HCT116 (cell line): ENCODE measurements at regions not wholly inside any gene's neighbourhood (a gene's known extent, or its start where the extent isn't known, plus 50 kb on each side); places are given as distances from the start of the nearest gene placed in this dataset.

ENCODE experiments used
- ATAC-seq: fragments of 200-7000 bp; cut with Tn5 transposase; 2 replicates; pipeline ENCODE4 v1.9.1; 2020; ENCODE audit warnings: mild to moderate bottlenecking, moderate library complexity
- BruUV-seq: library from RNA; stranded (reverse); fragments of 400-500 nt; replicated peaks from 2 replicates; lab custom pipeline; 2021; lab: Mats Ljungman, UMichigan
- CTCF ChIA-PET: fragments of 300-600 bp; sonication (Branson Sonifier 250); formaldehyde crosslinking; loops from one replicate; lab custom pipeline; 2021; ENCODE audit warnings: antibody characterized with exemption; lab: Charles Lee
- POLR2A ChIA-PET: fragments of 300-600, 350-600 bp; sonication (Branson Sonifier 250); formaldehyde crosslinking; loops from one replicate; lab custom pipeline; 2021; ENCODE audit warnings: antibody characterized with exemption; lab: Charles Lee
- RAD21 ChIA-PET, 2 experiments: fragments of 300-600 bp; sonication (Branson Sonifier 250); formaldehyde crosslinking; loops; one replicate each; lab custom pipeline; 2023; ENCODE audit warnings: low total read pairs in 2 of 2; ENCODE audit not compliant: uncharacterized antibody in 2 of 2, unreplicated experiment in 2 of 2, low non-redundant PET in 1 of 2; lab: Charles Lee
- DNase-seq: peaks from one replicate; pipeline ENCODE4 v3.0.0-alpha.2; 2010; ENCODE audit warnings: low read depth, low spot score
- H2AFZ ChIP-seq: fragments of 200-600 bp; shearing (Covaris generic), sonication (generic); 2 replicates; pipeline ENCODE4 v1.6.1; 2017; ENCODE audit warnings: low read depth, mixed run types, mixed read lengths, antibody characterized with exemption, low read length; ENCODE audit not compliant: poor library complexity, severe bottlenecking
- H3K27ac ChIP-seq: 2 replicates; pipeline ENCODE4 v1.5.1; 2012; ENCODE audit warnings: low read depth, low read length
- H3K27me3 ChIP-seq: fragments of 200-600 bp; sonication (generic); 2 replicates; pipeline ENCODE4 v1.6.1; 2016; ENCODE audit warnings: mixed run types, low read length, mixed read lengths; ENCODE audit not compliant: insufficient read depth
- H3K36me3 ChIP-seq, 2 experiments: fragments of 200-500 bp in 1 of 2; fragments of 200-600 bp in 1 of 2; sonication (Bioruptor generic) in 1 of 2; sonication (generic) in 1 of 2; 2 replicates each; pipeline versions ENCODE4 v1.5.1 to v1.6.1; 2014 to 2016; ENCODE audit warnings: low read length in 2 of 2, inconsistent platforms in 1 of 2, mixed read lengths in 1 of 2, mixed run types in 1 of 2; ENCODE audit not compliant: insufficient read depth in 2 of 2, control insufficient read depth in 1 of 2
- H3K4me1 ChIP-seq, 2 experiments: fragments of 200-600 bp in 1 of 2; sonication (generic) in 1 of 2; 2 replicates each; pipeline versions ENCODE4 v1.5.1 to v1.6.1; 2012 to 2017; ENCODE audit warnings: low read length in 2 of 2, inconsistent platforms in 1 of 2, mild to moderate bottlenecking in 1 of 2, mixed read lengths in 1 of 2, mixed run types in 1 of 2, moderate library complexity in 1 of 2; ENCODE audit not compliant: insufficient read depth in 2 of 2, control insufficient read depth in 1 of 2
- H3K4me2 ChIP-seq: fragments of 200-600 bp; sonication (generic); 2 replicates; pipeline ENCODE4 v1.6.1; 2017; ENCODE audit warnings: mixed run types, low read length, mixed read lengths
- H3K4me3 ChIP-seq, 2 experiments: fragments of 200-600 bp in 1 of 2; sonication (generic) in 1 of 2; replicated peaks in 1 of 2; 2 replicates each; pipeline ENCODE4 v1.5.1; 2011 to 2016; ENCODE audit warnings: low read length in 2 of 2, control low read depth in 1 of 2, low read depth in 1 of 2, mild to moderate bottlenecking in 1 of 2, mixed read lengths in 1 of 2, mixed run types in 1 of 2
- H3K79me2 ChIP-seq: fragments of 200-600 bp; sonication (generic); 2 replicates; pipeline ENCODE4 v1.6.1; 2017; ENCODE audit warnings: mild to moderate bottlenecking, mixed run types, low read length, moderate library complexity, mixed read lengths; ENCODE audit not compliant: insufficient read depth
- H3K9ac ChIP-seq: fragments of 200-600 bp; sonication (generic); 2 replicates; pipeline ENCODE4 v1.6.1; 2016; ENCODE audit warnings: low read length, mixed read lengths
- H3K9me2 ChIP-seq: fragments of 200-600 bp; sonication (generic), shearing (Covaris generic); 2 replicates; pipeline ENCODE4 v1.6.1; 2017; ENCODE audit warnings: mixed run types, mild to moderate bottlenecking, moderate library complexity; ENCODE audit not compliant: insufficient read depth
- H3K9me3 ChIP-seq, 2 experiments: fragments of 200-500 bp in 1 of 2; fragments of 200-600 bp in 1 of 2; sonication (Bioruptor generic) in 1 of 2; sonication (generic) in 1 of 2; 2 replicates each; pipeline ENCODE4 v1.6.1; 2014 to 2017; ENCODE audit warnings: low read length in 2 of 2, mixed read lengths in 2 of 2, inconsistent platforms in 1 of 2, low read depth in 1 of 2, mild to moderate bottlenecking in 1 of 2, mixed run types in 1 of 2, moderate library complexity in 1 of 2; ENCODE audit not compliant: control insufficient read depth in 1 of 2, insufficient read depth in 1 of 2
- H4K20me1 ChIP-seq: fragments of 200-600 bp; sonication (generic), shearing (Covaris generic); 2 replicates; pipeline ENCODE4 v1.6.1; 2017; ENCODE audit warnings: mixed run types, mild to moderate bottlenecking, moderate library complexity; ENCODE audit not compliant: insufficient read depth
- ATF3 ChIP-seq: IDR thresholded peaks from 2 replicates; pipeline ENCODE4 v1.6.1; 2012
- CBX3 ChIP-seq: IDR thresholded peaks from 2 replicates; pipeline ENCODE4 v1.6.1; 2012; ENCODE audit warnings: low read depth
- CEBPB ChIP-seq: IDR thresholded peaks from 2 replicates; pipeline ENCODE4 v1.6.1; 2012; ENCODE audit warnings: low read depth
- CTCF ChIP-seq, 3 experiments: fragments of 200-600 bp in 1 of 3; sonication (generic) in 1 of 3; IDR thresholded peaks in 2 of 3; conservative IDR thresholded peaks in 1 of 3; 2 replicates each; pipeline ENCODE4 v1.5.1; 2012 to 2017; ENCODE audit warnings: low read depth in 2 of 3, low read length in 2 of 3, antibody characterized with exemption in 1 of 3, borderline replicate concordance in 1 of 3, control low read depth in 1 of 3, mild to moderate bottlenecking in 1 of 3, mixed read lengths in 1 of 3, mixed run types in 1 of 3, moderate library complexity in 1 of 3; ENCODE audit not compliant: insufficient read depth in 1 of 3
- EGR1 ChIP-seq: IDR thresholded peaks from 2 replicates; pipeline ENCODE4 v1.6.1; 2012; ENCODE audit warnings: low read depth
- ELF1 ChIP-seq: IDR thresholded peaks from 2 replicates; pipeline ENCODE4 v1.6.1; 2012; ENCODE audit warnings: low read depth, borderline replicate concordance
- EZH2 ChIP-seq: fragments of 200-600 bp; sonication (generic); IDR thresholded peaks from 2 replicates; pipeline ENCODE4 v1.6.1; 2017; ENCODE audit warnings: antibody characterized with exemption, mixed run types
- EZH2phosphoT487 ChIP-seq: fragments of 200-600 bp; IDR thresholded peaks from 2 replicates; pipeline ENCODE4 v1.6.1; 2018; ENCODE audit warnings: antibody characterized with exemption, borderline replicate concordance
- JUND ChIP-seq: IDR thresholded peaks from 2 replicates; pipeline ENCODE4 v1.6.1; 2012
- RAD21 ChIP-seq: IDR thresholded peaks from 2 replicates; pipeline ENCODE4 v1.6.1; 2012; ENCODE audit warnings: low read depth, mild to moderate bottlenecking
- SP1 ChIP-seq: IDR thresholded peaks from 2 replicates; pipeline ENCODE4 v1.6.1; 2012; ENCODE audit warnings: low read depth
- TCF7L2 ChIP-seq: IDR thresholded peaks from 2 replicates; pipeline ENCODE4 v1.7.0; 2011; ENCODE audit warnings: borderline replicate concordance, inconsistent platforms; ENCODE audit not compliant: insufficient read depth, insufficient read length; ENCODE audit errors: extremely low read depth
- ZBTB33 ChIP-seq: IDR thresholded peaks from 2 replicates; pipeline ENCODE4 v1.6.1; 2011; ENCODE audit warnings: mild to moderate bottlenecking, low read length, moderate library complexity; ENCODE audit not compliant: insufficient replicate concordance; ENCODE audit errors: extremely low read depth
- ZFX ChIP-seq: fragments of 450-650 bp; IDR thresholded peaks from 2 replicates; pipeline ENCODE4 v1.6.1; 2017
- ZNF274 ChIP-seq: fragments of 200-500 bp; sonication (Bioruptor generic); IDR thresholded peaks from 2 replicates; pipeline ENCODE4 v1.6.1; 2014; ENCODE audit warnings: mild to moderate bottlenecking, low read depth, low read length, inconsistent platforms
- intact Hi-C: fragments of 100-400 bp; cut with micrococcal nuclease; formaldehyde crosslinking; loops from 2 replicates; pipeline ENCODE4 v1.10.0; 2022

GRCh38 chr10:4215485-4215884, 430.5 kb upstream of the KLF6 start:
- Histone ChIP-seq H3K4me3 (no peak overlapping the region), H3K27me3 (no peaks in the 10 kb centered on the region), H3K4me2 (no peak overlapping the region), H2AFZ (no peak overlapping the region), H3K9me3 (no peaks in the 10 kb centered on the region), H3K9ac (no peak overlapping the region), H3K27ac (no peak overlapping the region), H3K79me2 (no peaks in the 10 kb centered on the region), H3K9me2 (no peaks in the 10 kb centered on the region), H4K20me1 (no peaks in the 10 kb centered on the region), H3K4me1 (no peaks in the 10 kb centered on the region), H3K36me3 (no peaks in the 10 kb centered on the region)
- intact Hi-C loops: no loop called here
- no peak for DNase-seq
- BruUV-seq: no TSS peak
- no peak for ATAC-seq
- ChIA-PET RAD21 (no interaction called here), CTCF (no interaction called here), POLR2A (no interaction called here)
- TF ChIP-seq JUND (no peak), ELF1 (no peak), CEBPB (no peak), SP1 (no peak), EGR1 (no peak), ZBTB33 (no peak), TCF7L2 (no peak), CBX3 (no peak), ZNF274 (no peak), CTCF (IDR thresholded peaks at IDR 0.05 in 2 of 3, conservative IDR thresholded peaks at IDR 0.05 in 1 of 3; ENCODE audit: borderline replicate concordance in 1 of 3, insufficient read depth in 1 of 3, low read depth in 2 of 3, low read length in 2 of 3) (no peak), RAD21 (no peak), EZH2phosphoT487 (no peak), EZH2 (no peak), ATF3 (no peak), ZFX (no peak)
